SK-N-SH (cell line): ENCODE measurements at regions not wholly inside any gene's neighbourhood (a gene's known extent, or its start where the extent isn't known, plus 50 kb on each side); places are given as distances from the start of the nearest gene placed in this dataset.

Source experiments
- CTCF ChIA-PET: fragments of 300-600, 350-600 bp; formaldehyde crosslinking; extraction: SDS; loops from one replicate; lab custom pipeline; 2021; lab: Yijun Ruan, JAX
- POLR2A ChIA-PET: fragments of 350-600 bp; sonication (Branson Sonifier 250); formaldehyde crosslinking; extraction: SDS; loops from one replicate; lab custom pipeline; 2020; ENCODE audit warnings: antibody characterized with exemption, inconsistent platforms; lab: Yijun Ruan, JAX
- DNase-seq: peaks from one replicate; pipeline ENCODE4 v3.0.0; 2012
- H2AFZ ChIP-seq: fragments of 200-600 bp; sonication (generic); 2 replicates; pipeline ENCODE4 v1.8.1; 2016; ENCODE audit warnings: antibody characterized with exemption, mild to moderate bottlenecking, low read depth
- H3F3A ChIP-seq: fragments of 200-600 bp; sonication (generic); replicated peaks from 2 replicates; pipeline ENCODE3; 2016; ENCODE audit warnings: antibody characterized with exemption, mild to moderate bottlenecking; ENCODE audit not compliant: insufficient read depth
- H3K27ac ChIP-seq, 2 experiments: fragments of 200-500 bp in 1 of 2; fragments of 200-600 bp in 1 of 2; sonication (Bioruptor generic) in 1 of 2; sonication (generic), shearing (Covaris generic) in 1 of 2; 2 replicates each; pipeline versions ENCODE4 v1.5.1 to v1.6.1; 2014 to 2016; ENCODE audit warnings: low read depth in 2 of 2, inconsistent platforms in 1 of 2, low read length in 1 of 2, mild to moderate bottlenecking in 1 of 2, mixed read lengths in 1 of 2
- H3K27me3 ChIP-seq: fragments of 200-600 bp; sonication (generic), shearing (Covaris generic); 2 replicates; pipeline ENCODE4 v1.6.1; 2016; ENCODE audit warnings: mixed run types; ENCODE audit not compliant: insufficient read depth
- H3K36me3 ChIP-seq, 2 experiments: fragments of 200-500 bp in 1 of 2; fragments of 200-600 bp in 1 of 2; sonication (Bioruptor generic) in 1 of 2; sonication (generic) in 1 of 2; replicated peaks in 1 of 2; 2 replicates each; pipeline versions ENCODE3 to v1.5.1; 2014 to 2016; ENCODE audit warnings: low read length in 1 of 2, mild to moderate bottlenecking in 1 of 2; ENCODE audit not compliant: insufficient read depth in 2 of 2, control insufficient read depth in 1 of 2
- H3K4me1 ChIP-seq, 2 experiments: fragments of 200-500 bp in 1 of 2; fragments of 200-600 bp in 1 of 2; sonication (Bioruptor generic) in 1 of 2; sonication (generic), shearing (Covaris generic) in 1 of 2; 2 replicates each; pipeline versions ENCODE4 v1.5.1 to v1.6.1; 2014 to 2016; ENCODE audit warnings: low read depth in 1 of 2, low read length in 1 of 2, mixed run types in 1 of 2; ENCODE audit not compliant: insufficient read depth in 2 of 2, control insufficient read depth in 1 of 2
- H3K4me2 ChIP-seq: fragments of 200-600 bp; sonication (generic), shearing (Covaris generic); 2 replicates; pipeline ENCODE4 v1.6.1; 2017; ENCODE audit warnings: mixed run types
- H3K4me3 ChIP-seq, 2 experiments: fragments of 200-500 bp in 1 of 2; fragments of 200-600 bp in 1 of 2; sonication (Bioruptor generic) in 1 of 2; sonication (generic), shearing (Covaris generic) in 1 of 2; 2 replicates each; pipeline versions ENCODE4 v1.5.1 to v1.8.1; 2014 to 2016; ENCODE audit warnings: low read depth in 2 of 2, inconsistent platforms in 1 of 2, low read length in 1 of 2, mild to moderate bottlenecking in 1 of 2, mixed read lengths in 1 of 2, moderate library complexity in 1 of 2
- H3K79me2 ChIP-seq: fragments of 200-600 bp; sonication (generic); 2 replicates; pipeline ENCODE4 v1.8.1; 2017; ENCODE audit warnings: mild to moderate bottlenecking; ENCODE audit not compliant: insufficient read depth
- H3K9ac ChIP-seq: fragments of 200-600 bp; sonication (generic); 2 replicates; pipeline ENCODE4 v1.6.1; 2017; ENCODE audit warnings: mixed run types
- H3K9me2 ChIP-seq: fragments of 200-600 bp; sonication (generic); 2 replicates; pipeline ENCODE4 v1.6.1; 2017; ENCODE audit warnings: mixed run types
- H3K9me3 ChIP-seq: fragments of 200-600 bp; sonication (generic); 2 replicates; pipeline ENCODE4 v1.6.1; 2017; ENCODE audit warnings: mixed run types, mild to moderate bottlenecking, moderate library complexity
- H4K20me1 ChIP-seq: fragments of 200-600 bp; sonication (generic); 2 replicates; pipeline ENCODE4 v1.6.1; 2017; ENCODE audit warnings: mild to moderate bottlenecking, mixed run types; ENCODE audit not compliant: insufficient read depth
- CHD2 ChIP-seq: fragments of 150-350 bp; IDR thresholded peaks from 2 replicates; pipeline ENCODE4 v1.6.1; 2018; ENCODE audit warnings: low read length; ENCODE audit not compliant: partially characterized antibody
- ELF1 ChIP-seq: IDR thresholded peaks from 2 replicates; pipeline ENCODE4 v1.4.0; 2012
- EP300 ChIP-seq, 2 experiments: IDR thresholded peaks; 2 replicates each; pipeline versions ENCODE4 v1.4.0 to v1.6.1; 2012; ENCODE audit warnings: borderline replicate concordance in 1 of 2, low read depth in 1 of 2, low read length in 1 of 2
- EZH2phosphoT487 ChIP-seq: fragments of 200-600 bp; sonication (generic); IDR thresholded peaks from 2 replicates; pipeline ENCODE4 v1.6.1; 2017; ENCODE audit warnings: low read depth, mixed run types, mild to moderate bottlenecking, antibody characterized with exemption, moderate library complexity, borderline replicate concordance
- GATA2 ChIP-seq: sonication (generic); formaldehyde crosslinking; IDR thresholded peaks from 2 replicates; pipeline ENCODE4 v1.5.0; 2020; ENCODE audit warnings: mild to moderate bottlenecking, missing genetic modification reagents
- JUND ChIP-seq: IDR thresholded peaks from 2 replicates; pipeline ENCODE4 v1.4.0; 2012
- MEF2A ChIP-seq: IDR thresholded peaks from 2 replicates; pipeline ENCODE4 v1.4.0; 2012; ENCODE audit warnings: low read depth, borderline replicate concordance
- MXI1 ChIP-seq: IDR thresholded peaks from 2 replicates; pipeline ENCODE4 v1.6.1; 2012; ENCODE audit warnings: mild to moderate bottlenecking, low read depth, low read length, improper control_type of control experiment
- POLR2AphosphoS5 ChIP-seq: IDR thresholded peaks from 2 replicates; pipeline ENCODE4 v1.6.1; 2012; ENCODE audit warnings: low read depth, low read length
- RCOR1 ChIP-seq: fragments of 150-350 bp; IDR thresholded peaks from 2 replicates; pipeline ENCODE4 v1.6.1; 2017; ENCODE audit warnings: antibody characterized with exemption, low read length
- RXRA ChIP-seq: IDR thresholded peaks from 2 replicates; pipeline ENCODE4 v1.4.0; 2012; ENCODE audit warnings: low read depth, mild to moderate bottlenecking, borderline replicate concordance
- SIN3A ChIP-seq: IDR thresholded peaks from 2 replicates; pipeline ENCODE4 v1.6.1; 2012; ENCODE audit warnings: low read depth, mild to moderate bottlenecking, low read length, moderate library complexity, borderline replicate concordance
- SMC3 ChIP-seq: IDR thresholded peaks from 2 replicates; pipeline ENCODE4 v1.6.1; 2012; ENCODE audit warnings: low read depth, low read length, improper control_type of control experiment
- TCF12 ChIP-seq: IDR thresholded peaks from 2 replicates; pipeline ENCODE4 v1.4.0; 2012
- TEAD4 ChIP-seq: IDR thresholded peaks from 2 replicates; pipeline ENCODE4 v1.4.0; 2012; ENCODE audit warnings: mild to moderate bottlenecking, borderline replicate concordance; ENCODE audit not compliant: insufficient read depth
- WGBS: methylation state at CpG from one replicate; pipeline ENCODE4 v1.1.6; 2017; ENCODE audit warnings: low lambda C conversion rate; 5-methylcytosine and 5-hydroxymethylcytosine counted together
- TF ChIP-seq, protein P1 (sequence below): fragments of 150-350 bp; IDR thresholded peaks from 2 replicates; pipeline ENCODE4 v1.6.1; 2016; ENCODE audit warnings: mild to moderate bottlenecking, low read depth, low read length
- TF ChIP-seq, protein P2 (sequence below): IDR thresholded peaks from 2 replicates; pipeline ENCODE4 v1.6.1; 2012; ENCODE audit warnings: mild to moderate bottlenecking, low read depth, low read length, moderate library complexity
- TF ChIP-seq, protein P3 (sequence below): IDR thresholded peaks from 2 replicates; pipeline ENCODE4; 2012

DNA sequence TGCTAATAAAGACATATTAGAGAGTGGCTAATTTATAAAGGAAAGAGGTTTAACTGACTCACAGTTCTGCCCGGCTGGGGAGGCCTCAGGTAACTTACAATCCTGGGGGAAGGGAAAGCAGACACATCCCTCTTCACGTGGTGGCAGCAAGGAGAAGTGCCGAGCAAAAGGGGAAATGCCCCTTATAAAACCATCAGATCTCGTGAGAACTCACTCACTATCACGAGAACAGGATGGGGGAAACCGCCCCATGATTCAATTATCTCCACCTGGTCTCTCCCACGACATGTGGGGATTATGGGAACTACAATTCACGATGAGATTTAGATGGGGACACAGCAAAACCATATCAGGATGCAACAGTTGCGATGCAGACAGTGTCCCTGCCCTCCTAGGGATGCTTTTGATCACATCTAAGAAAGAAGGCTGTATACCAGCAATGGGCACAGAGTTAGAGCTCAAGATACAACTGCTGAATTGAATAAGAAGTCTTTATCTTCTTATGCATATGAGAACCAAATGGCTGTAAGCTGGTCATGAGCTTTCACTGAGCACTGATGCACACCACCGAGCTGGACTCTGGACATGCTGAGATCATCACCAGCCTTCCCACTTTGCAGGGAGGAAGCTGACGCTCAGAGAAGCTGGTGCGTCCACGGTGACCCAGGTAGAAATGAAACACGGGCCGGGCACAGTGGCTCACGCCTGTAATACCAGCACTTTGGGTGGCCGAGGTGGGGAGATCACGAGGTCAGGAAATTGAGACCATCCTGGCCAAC, 255.2 kb downstream of the MN1 start:
- Histone ChIP-seq H3K36me3 (no peaks in the 10 kb centered on the region), H3K27me3 (no peaks in the 10 kb centered on the region), H4K20me1 (no peaks in the 10 kb centered on the region), H2AFZ (no peak overlapping the region), H3K9me3 (no peaks in the 10 kb centered on the region), H3K9ac (no peak overlapping the region), H3F3A (no peaks in the 10 kb centered on the region), H3K27ac (no peak overlapping the region), H3K9me2 (no peaks in the 10 kb centered on the region), H3K4me3 (no peak overlapping the region), H3K4me2 (no peak overlapping the region), H3K4me1 (no peaks in the 10 kb centered on the region; a peak in 1 of 4 replicates), H3K79me2 (no peaks in the 10 kb centered on the region)
- CTCF ChIA-PET, result interaction anchor here (1.2 kb wide), 1 partner anchor 141 kb away, joined by 3 read pairs; no protein-coding TSS in a partner anchor
- no peak for DNase-seq
- POLR2A ChIA-PET, result no interaction called here
- 74% methylated on average over 18 of the region's 18 CpGs for WGBS
- TF ChIP-seq, protein P1, sequence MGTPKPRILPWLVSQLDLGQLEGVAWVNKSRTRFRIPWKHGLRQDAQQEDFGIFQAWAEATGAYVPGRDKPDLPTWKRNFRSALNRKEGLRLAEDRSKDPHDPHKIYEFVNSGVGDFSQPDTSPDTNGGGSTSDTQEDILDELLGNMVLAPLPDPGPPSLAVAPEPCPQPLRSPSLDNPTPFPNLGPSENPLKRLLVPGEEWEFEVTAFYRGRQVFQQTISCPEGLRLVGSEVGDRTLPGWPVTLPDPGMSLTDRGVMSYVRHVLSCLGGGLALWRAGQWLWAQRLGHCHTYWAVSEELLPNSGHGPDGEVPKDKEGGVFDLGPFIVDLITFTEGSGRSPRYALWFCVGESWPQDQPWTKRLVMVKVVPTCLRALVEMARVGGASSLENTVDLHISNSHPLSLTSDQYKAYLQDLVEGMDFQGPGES, result no peak
- TF ChIP-seq TCF12 (no peak), CHD2 (no peak)

DNA sequence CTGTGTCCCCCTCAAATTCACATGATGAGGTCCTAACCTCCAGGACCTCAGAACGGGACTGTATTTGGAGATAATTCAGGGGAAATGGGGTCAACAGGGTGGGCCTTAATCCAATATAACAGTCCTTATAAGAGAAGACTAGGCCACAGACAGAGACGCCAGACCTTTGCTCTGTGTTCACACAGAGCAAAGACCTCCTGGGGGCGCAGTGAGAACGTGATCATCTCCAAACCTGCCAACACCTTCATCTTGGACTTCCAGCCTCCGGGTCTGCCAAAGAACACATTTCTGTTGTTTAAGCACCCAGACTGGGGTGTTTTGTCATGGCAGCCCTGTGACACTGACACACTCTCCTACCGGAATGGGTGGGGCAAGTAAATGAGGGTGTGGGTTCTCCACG, 250.2 kb downstream of the MN1 start:
- DNase-seq, result no peak
- Histone ChIP-seq H3K9me3 (no peaks in the 10 kb centered on the region), H3F3A (no peaks in the 10 kb centered on the region), H3K4me3 (no peak overlapping the region), H3K79me2 (no peaks in the 10 kb centered on the region), H3K9me2 (no peaks in the 10 kb centered on the region), H2AFZ (no peak overlapping the region), H3K4me2 (no peak overlapping the region), H4K20me1 (no peaks in the 10 kb centered on the region), H3K4me1 (no peaks in the 10 kb centered on the region), H3K27me3 (no peaks in the 10 kb centered on the region), H3K36me3 (no peaks in the 10 kb centered on the region), H3K9ac (no peak overlapping the region), H3K27ac (no peak overlapping the region)
- CTCF ChIA-PET, result no interaction called here
- POLR2A ChIA-PET, result no interaction called here
- TF ChIP-seq SIN3A (no peak), RCOR1 (no peak), POLR2AphosphoS5 (no peak), CHD2 (no peak), SMC3 (no peak), EZH2phosphoT487 (no peak), EP300 (IDR thresholded peaks at IDR 0.05; ENCODE audit: borderline replicate concordance in 1 of 2, low read depth in 1 of 2, low read length in 1 of 2) (no peak), MXI1 (no peak), GATA2 (CRISPR knock-in tag) (no peak), JUND (no peak), ELF1 (no peak), MEF2A (no peak), TEAD4 (no peak), RXRA (no peak)
- TF ChIP-seq, protein P1, result no peak
- TF ChIP-seq, protein P2, sequence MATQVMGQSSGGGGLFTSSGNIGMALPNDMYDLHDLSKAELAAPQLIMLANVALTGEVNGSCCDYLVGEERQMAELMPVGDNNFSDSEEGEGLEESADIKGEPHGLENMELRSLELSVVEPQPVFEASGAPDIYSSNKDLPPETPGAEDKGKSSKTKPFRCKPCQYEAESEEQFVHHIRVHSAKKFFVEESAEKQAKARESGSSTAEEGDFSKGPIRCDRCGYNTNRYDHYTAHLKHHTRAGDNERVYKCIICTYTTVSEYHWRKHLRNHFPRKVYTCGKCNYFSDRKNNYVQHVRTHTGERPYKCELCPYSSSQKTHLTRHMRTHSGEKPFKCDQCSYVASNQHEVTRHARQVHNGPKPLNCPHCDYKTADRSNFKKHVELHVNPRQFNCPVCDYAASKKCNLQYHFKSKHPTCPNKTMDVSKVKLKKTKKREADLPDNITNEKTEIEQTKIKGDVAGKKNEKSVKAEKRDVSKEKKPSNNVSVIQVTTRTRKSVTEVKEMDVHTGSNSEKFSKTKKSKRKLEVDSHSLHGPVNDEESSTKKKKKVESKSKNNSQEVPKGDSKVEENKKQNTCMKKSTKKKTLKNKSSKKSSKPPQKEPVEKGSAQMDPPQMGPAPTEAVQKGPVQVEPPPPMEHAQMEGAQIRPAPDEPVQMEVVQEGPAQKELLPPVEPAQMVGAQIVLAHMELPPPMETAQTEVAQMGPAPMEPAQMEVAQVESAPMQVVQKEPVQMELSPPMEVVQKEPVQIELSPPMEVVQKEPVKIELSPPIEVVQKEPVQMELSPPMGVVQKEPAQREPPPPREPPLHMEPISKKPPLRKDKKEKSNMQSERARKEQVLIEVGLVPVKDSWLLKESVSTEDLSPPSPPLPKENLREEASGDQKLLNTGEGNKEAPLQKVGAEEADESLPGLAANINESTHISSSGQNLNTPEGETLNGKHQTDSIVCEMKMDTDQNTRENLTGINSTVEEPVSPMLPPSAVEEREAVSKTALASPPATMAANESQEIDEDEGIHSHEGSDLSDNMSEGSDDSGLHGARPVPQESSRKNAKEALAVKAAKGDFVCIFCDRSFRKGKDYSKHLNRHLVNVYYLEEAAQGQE, result no peak
- TF ChIP-seq, protein P3, sequence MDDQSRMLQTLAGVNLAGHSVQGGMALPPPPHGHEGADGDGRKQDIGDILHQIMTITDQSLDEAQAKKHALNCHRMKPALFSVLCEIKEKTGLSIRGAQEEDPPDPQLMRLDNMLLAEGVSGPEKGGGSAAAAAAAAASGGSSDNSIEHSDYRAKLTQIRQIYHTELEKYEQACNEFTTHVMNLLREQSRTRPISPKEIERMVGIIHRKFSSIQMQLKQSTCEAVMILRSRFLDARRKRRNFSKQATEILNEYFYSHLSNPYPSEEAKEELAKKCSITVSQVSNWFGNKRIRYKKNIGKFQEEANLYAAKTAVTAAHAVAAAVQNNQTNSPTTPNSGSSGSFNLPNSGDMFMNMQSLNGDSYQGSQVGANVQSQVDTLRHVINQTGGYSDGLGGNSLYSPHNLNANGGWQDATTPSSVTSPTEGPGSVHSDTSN, result no peak
- WGBS, result 61% methylated on average over 7 of the region's 7 CpGs
